NCI-H345 (cell line): ENCODE measurements at regions not wholly inside any gene's neighbourhood (a gene's known extent, or its start where the extent isn't known, plus 50 kb on each side); places are given as distances from the start of the nearest gene placed in this dataset.

Experiments used
- DNase-seq: peaks from one replicate; lab custom pipeline; 2025; lab: John Stamatoyannopoulos, UW

- no peak for DNase-seq
Measured at GRCh38 chr18:24530630-24531111, 70.2 kb downstream of the HRH4 start.

GRCh38 chr18:24534271-24534670, 73.8 kb downstream of the HRH4 start:
- DNase-seq, result no peak

GRCh38 chr18:24534737-24535136, 74.3 kb downstream of the HRH4 start:
- no peak for DNase-seq

GRCh38 chr18:24535527-24536295, 75.3 kb downstream of the HRH4 start:
- no peak for DNase-seq

- no peak for DNase-seq
Measured at GRCh38 chr18:24536326-24536725, 75.9 kb downstream of the HRH4 start.

GRCh38 chr18:24536834-24537233, 76.4 kb downstream of the HRH4 start:
- no peak for DNase-seq

GRCh38 chr18:24538414-24539264, 78.2 kb downstream of the HRH4 start:
- no peak for DNase-seq

GRCh38 chr18:24539866-24540617, 79.6 kb downstream of the HRH4 start:
- no peak for DNase-seq

- DNase-seq, result no peak
Measured at GRCh38 chr18:24540896-24541295, 80.5 kb downstream of the HRH4 start.

- no peak for DNase-seq
Measured at GRCh38 chr18:24543086-24543794, 82.8 kb downstream of the HRH4 start.

- DNase-seq, result peak; percentile 36
Measured at GRCh38 chr18:24543795-24544498, 83.5 kb downstream of the HRH4 start.

GRCh38 chr18:24544949-24545348, 84.5 kb downstream of the HRH4 start:
- no peak for DNase-seq

- no peak for DNase-seq
Measured at GRCh38 chr18:24545651-24546050, 85.2 kb downstream of the HRH4 start.

GRCh38 chr18:24546307-24546706, 85.9 kb downstream of the HRH4 start:
- DNase-seq, result no peak

GRCh38 chr18:24548583-24548982, 88.1 kb downstream of the HRH4 start:
- DNase-seq, result no peak

GRCh38 chr18:24552218-24552617, 91.8 kb downstream of the HRH4 start:
- no peak for DNase-seq

- no peak for DNase-seq
Measured at GRCh38 chr18:24553571-24554285, 93.3 kb downstream of the HRH4 start.

GRCh38 chr18:24558403-24558802, 98.0 kb downstream of the HRH4 start:
- no peak for DNase-seq

- DNase-seq, result no peak
Measured at GRCh38 chr18:24559526-24559925, 99.1 kb downstream of the HRH4 start.

- DNase-seq, result no peak
Measured at GRCh38 chr18:24560511-24560981, 100.1 kb downstream of the HRH4 start.
